HG02798 (cell line): ENCODE measurements at regions not wholly inside any gene's neighbourhood (a gene's known extent, or its start where the extent isn't known, plus 50 kb on each side); places are given as distances from the start of the nearest gene placed in this dataset.

ENCODE experiments used
- ATAC-seq: cut with Tn5 transposase; IDR thresholded peaks from one replicate; pipeline ENCODE4 v1.9.1; 2021; ENCODE audit warnings: mild to moderate bottlenecking; ENCODE audit not compliant: unreplicated experiment, poor library complexity

GRCh38 chr6:143595251-143596036, 82.3 kb upstream of the PHACTR2 start:
- no peak for ATAC-seq

- no peak for ATAC-seq
Observed at GRCh38 chr6:143594647-143595046, 83.1 kb upstream of the PHACTR2 start.

- no peak for ATAC-seq
Observed at GRCh38 chr6:143592335-143592734, 80.8 kb upstream of the FUCA2 start.

GRCh38 chr6:143591441-143591840, 79.9 kb upstream of the FUCA2 start:
- ATAC-seq: no peak

- no peak for ATAC-seq
Observed at GRCh38 chr6:143589162-143589561, 77.6 kb upstream of the FUCA2 start.

- no peak for ATAC-seq
Observed at GRCh38 chr6:143586557-143586956, 75.0 kb upstream of the FUCA2 start.

GRCh38 chr6:143585716-143586115, 74.2 kb upstream of the FUCA2 start:
- ATAC-seq: no peak

- ATAC-seq: no peak
Observed at GRCh38 chr6:143585241-143585640, 73.7 kb upstream of the FUCA2 start.

GRCh38 chr6:143583542-143584327, 72.2 kb upstream of the FUCA2 start:
- no peak for ATAC-seq

GRCh38 chr6:143581835-143582480, 70.4 kb upstream of the FUCA2 start:
- no peak for ATAC-seq

- ATAC-seq: no peak
Observed at GRCh38 chr6:143579703-143580102, 68.2 kb upstream of the FUCA2 start.

GRCh38 chr6:143578054-143578453, 66.5 kb upstream of the FUCA2 start:
- no peak for ATAC-seq

GRCh38 chr6:143575901-143576426, 64.4 kb upstream of the FUCA2 start:
- no peak for ATAC-seq

GRCh38 chr6:143575440-143575839, 63.9 kb upstream of the FUCA2 start:
- ATAC-seq: peak; percentile 89

- ATAC-seq: no peak
Observed at GRCh38 chr6:143570147-143570853, 58.8 kb upstream of the FUCA2 start.

GRCh38 chr6:143569040-143569439, 57.5 kb upstream of the FUCA2 start:
- ATAC-seq: no peak

- no peak for ATAC-seq
Observed at GRCh38 chr6:143564484-143565017, 53.0 kb upstream of the FUCA2 start.

- ATAC-seq: no peak
Observed at GRCh38 chr6:143562143-143562542, 50.6 kb upstream of the FUCA2 start.
